SH-SY5Y (cell line): ENCODE measurements at regions not wholly inside any gene's neighbourhood (a gene's known extent, or its start where the extent isn't known, plus 50 kb on each side); places are given as distances from the start of the nearest gene placed in this dataset.
A peak's percentile ranks its signal among the peaks of the same experiment; 100 is the strongest.

ENCODE experiments used
- GATA2 ChIP-seq: IDR thresholded peaks from 2 replicates; pipeline ENCODE4 v1.6.1; 2011; ENCODE audit warnings: mild to moderate bottlenecking, low read depth, low read length
- GATA3 ChIP-seq: IDR thresholded peaks from 2 replicates; pipeline ENCODE4 v1.6.1; 2011; ENCODE audit warnings: low read depth, mild to moderate bottlenecking, low read length, moderate library complexity

DNA sequence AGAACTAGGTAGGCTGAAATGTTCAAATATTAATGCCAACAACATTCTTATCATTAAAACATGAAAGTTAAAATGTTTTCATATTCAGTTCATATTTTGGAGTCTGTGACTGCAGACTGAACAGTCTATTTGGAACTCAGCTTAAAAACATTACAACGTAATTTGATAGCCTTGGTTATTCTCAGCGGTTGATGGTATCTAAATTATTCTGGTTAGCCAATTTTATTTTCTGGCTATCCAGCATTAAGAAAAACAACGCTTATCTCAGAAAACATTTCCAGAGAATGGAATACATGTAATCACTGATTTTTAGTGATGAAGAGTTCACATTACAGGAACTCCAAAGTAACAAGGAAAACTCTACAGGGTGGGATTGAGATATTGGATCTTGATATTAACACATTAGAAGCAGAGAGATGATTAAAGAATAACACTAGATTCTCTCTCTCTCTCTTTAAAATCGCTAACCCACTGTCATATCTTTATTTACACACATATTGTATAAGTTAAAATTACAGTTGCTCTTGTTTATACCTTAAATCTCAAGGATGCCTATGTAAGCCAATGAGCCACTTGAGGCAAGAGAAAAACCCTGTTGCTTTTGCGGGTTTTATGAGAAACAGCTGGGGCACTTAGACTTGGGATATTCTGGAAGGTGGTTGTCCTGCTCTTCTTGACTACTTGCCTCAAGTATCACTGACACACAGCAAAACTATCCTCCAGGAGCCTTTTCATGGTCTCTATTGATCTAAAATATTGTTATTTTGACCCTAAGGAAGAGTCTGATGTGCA lies 84.9 kb downstream of the ICOS start:
- TF ChIP-seq GATA2 (peak; percentile 36; the same call in 1 of the 2 replicates), GATA3 (peak; percentile 84)
